RWPE2 (cell line): ENCODE measurements at regions not wholly inside any gene's neighbourhood (a gene's known extent, or its start where the extent isn't known, plus 50 kb on each side); places are given as distances from the start of the nearest gene placed in this dataset.
A peak's percentile ranks its signal among the peaks of the same experiment; 100 is the strongest.
"Not testable (repeated sequence)": the region's sequence is repeated elsewhere in the genome, so short reads cannot be mapped to it uniquely, and the experiment has no call there.

Experiments used
- ATAC-seq: fragments of 200-7000 bp; cut with Tn5 transposase; 3 replicates; pipeline ENCODE4 v1.9.1; 2021; ENCODE audit warnings: low read depth
- DNase-seq: peaks from one replicate; pipeline ENCODE4 v3.0.0-alpha.2; 2020; ENCODE audit warnings: low spot score
- H3K27ac ChIP-seq: fragments of 450-650 bp; 2 replicates; pipeline ENCODE4 v1.5.1; 2017; ENCODE audit warnings: mild to moderate bottlenecking; ENCODE audit not compliant: poor library complexity, severe bottlenecking
- H3K27me3 ChIP-seq: fragments of 250-450 bp; sonication (Bioruptor Pico); 2 replicates; pipeline ENCODE4 v1.5.1; 2021; ENCODE audit warnings: mild to moderate bottlenecking, moderate library complexity; ENCODE audit not compliant: insufficient read depth, poor library complexity, severe bottlenecking
- H3K36me3 ChIP-seq: fragments of 250-450 bp; sonication (Bioruptor Pico); 2 replicates; pipeline ENCODE4 v1.5.1; 2020; ENCODE audit warnings: low read depth, mild to moderate bottlenecking, moderate library complexity
- H3K4me1 ChIP-seq: fragments of 250-450 bp; sonication (Bioruptor Pico); 2 replicates; pipeline ENCODE4 v1.5.1; 2021; ENCODE audit warnings: mild to moderate bottlenecking, moderate library complexity; ENCODE audit not compliant: insufficient read depth, poor library complexity, severe bottlenecking
- H3K4me3 ChIP-seq: fragments of 250-450 bp; sonication (Bioruptor Pico); 2 replicates; pipeline ENCODE4 v1.5.1; 2021; ENCODE audit warnings: mild to moderate bottlenecking, moderate library complexity; ENCODE audit not compliant: severe bottlenecking
- H3K9me3 ChIP-seq: fragments of 250-450 bp; sonication (Bioruptor Pico); 2 replicates; pipeline ENCODE4 v1.5.1; 2021; ENCODE audit warnings: mild to moderate bottlenecking, moderate library complexity; ENCODE audit not compliant: severe bottlenecking
- CTCF ChIP-seq: fragments of 450-650 bp; IDR thresholded peaks from one replicate; pipeline ENCODE4 v1.5.1; 2017; ENCODE audit warnings: mild to moderate bottlenecking, moderate library complexity; ENCODE audit not compliant: poor library complexity, severe bottlenecking

- DNase-seq (no peak), ATAC-seq (no peak)
- Histone ChIP-seq H3K9me3 (no peaks in the 10 kb centered on the region), H3K4me3 (no peak overlapping the region), H3K27ac (no peak overlapping the region), H3K4me1 (no peaks in the 10 kb centered on the region), H3K36me3 (no peaks in the 10 kb centered on the region), H3K27me3 (no peaks in the 10 kb centered on the region)
- no peak for TF ChIP-seq CTCF
Measured at GRCh38 chr7:32779167-32779566, 112.4 kb downstream of the KBTBD2 start.

GRCh38 chr7:32777041-32777666 lies 114.4 kb downstream of the KBTBD2 start:
- H3K9me3 ChIP-seq, DNase-seq, H3K27ac ChIP-seq, H3K4me3 ChIP-seq, H3K27me3 ChIP-seq, H3K36me3 ChIP-seq, H3K4me1 ChIP-seq: not testable (repeated sequence)
- ATAC-seq: peak; percentile 70

GRCh38 chr7:32776318-32776717 lies 115.2 kb downstream of the KBTBD2 start:
- not testable (repeated sequence) for DNase-seq, ATAC-seq, H3K4me3 ChIP-seq, H3K27me3 ChIP-seq, H3K36me3 ChIP-seq, H3K4me1 ChIP-seq, H3K27ac ChIP-seq, H3K9me3 ChIP-seq

GRCh38 chr7:32775809-32776208 lies 115.8 kb downstream of the KBTBD2 start:
- not testable (repeated sequence) for ATAC-seq, H3K4me1 ChIP-seq, H3K9me3 ChIP-seq, H3K4me3 ChIP-seq, DNase-seq, H3K27me3 ChIP-seq, H3K27ac ChIP-seq, H3K36me3 ChIP-seq

GRCh38 chr7:32774541-32774951 lies 117.0 kb downstream of the KBTBD2 start:
- H3K27me3 ChIP-seq: no peaks in the 10 kb centered on the region
- no peak for ATAC-seq
- TF ChIP-seq CTCF: no peak
- no peak overlapping the region for H3K27ac ChIP-seq
- no peak for DNase-seq
- H3K4me1 ChIP-seq: no peaks in the 10 kb centered on the region
- H3K4me3 ChIP-seq: no peak overlapping the region
- no peaks in the 10 kb centered on the region for H3K36me3 ChIP-seq
- no peaks in the 10 kb centered on the region for H3K9me3 ChIP-seq

- not testable (repeated sequence) for H3K4me3 ChIP-seq, H3K27ac ChIP-seq, H3K27me3 ChIP-seq, ATAC-seq, DNase-seq, H3K4me1 ChIP-seq, H3K36me3 ChIP-seq, H3K9me3 ChIP-seq
Measured at GRCh38 chr7:32768866-32769510, 122.6 kb downstream of the KBTBD2 start.

- DNase-seq, ATAC-seq, H3K4me3 ChIP-seq: not testable (repeated sequence)
Measured at GRCh38 chr7:32768338-32768737, 123.2 kb downstream of the KBTBD2 start.

More at GRCh38 chr7:32768338-32768737, 123.2 kb downstream of the KBTBD2 start:
- H3K36me3 ChIP-seq, H3K27ac ChIP-seq, H3K9me3 ChIP-seq, H3K4me1 ChIP-seq, H3K27me3 ChIP-seq: not testable (repeated sequence)
